ENCODE measurements at regions not wholly inside any gene's neighbourhood (a gene's known extent, or its start where the extent isn't known, plus 50 kb on each side); places are given as distances from the start of the nearest gene placed in this dataset.

DNA sequence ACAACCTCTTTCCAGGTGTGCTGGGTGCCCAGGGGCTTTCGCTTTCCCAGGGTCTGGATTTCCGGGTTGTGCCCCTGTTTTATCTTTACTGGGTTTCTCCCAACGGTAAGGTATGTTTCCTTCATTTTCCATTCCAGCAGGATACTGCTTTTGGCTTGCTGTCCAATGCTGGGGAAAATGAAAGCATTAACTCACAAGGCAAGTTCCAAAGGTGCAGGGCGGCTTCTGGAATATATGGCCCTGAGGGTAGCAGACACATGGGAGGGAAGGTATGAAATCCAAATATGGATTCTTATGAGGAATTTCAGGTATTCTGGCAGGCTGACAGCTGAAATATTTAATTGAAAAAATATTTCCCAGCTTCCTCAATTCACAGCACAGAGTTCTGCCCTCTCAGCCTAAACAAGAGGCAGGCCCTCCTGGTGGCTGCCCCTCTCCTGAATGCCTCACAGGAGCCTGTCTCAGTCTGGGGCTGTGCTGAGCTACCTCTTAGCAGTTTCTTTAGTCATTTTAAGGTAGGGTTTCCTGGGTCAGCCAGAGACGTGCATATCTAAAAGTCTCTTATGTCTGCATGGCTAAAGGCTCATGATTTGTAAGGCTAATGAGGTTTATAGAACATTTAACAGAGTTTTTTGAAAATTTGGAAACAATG lies 318.6 kb upstream of the B3GAT1 start:
- TF ChIP-seq CTCF (IDR thresholded peaks at IDR 0.05) (no peak), POLR2AphosphoS5 (IDR thresholded peaks at IDR 0.05) (no peak), POLR2A (IDR thresholded peaks at IDR 0.05) (no peak)

All from prostate gland (tissue), 2 donors.